ENCODE measurements at regions not wholly inside any gene's neighbourhood (a gene's known extent, or its start where the extent isn't known, plus 50 kb on each side); places are given as distances from the start of the nearest gene placed in this dataset.

DNA sequence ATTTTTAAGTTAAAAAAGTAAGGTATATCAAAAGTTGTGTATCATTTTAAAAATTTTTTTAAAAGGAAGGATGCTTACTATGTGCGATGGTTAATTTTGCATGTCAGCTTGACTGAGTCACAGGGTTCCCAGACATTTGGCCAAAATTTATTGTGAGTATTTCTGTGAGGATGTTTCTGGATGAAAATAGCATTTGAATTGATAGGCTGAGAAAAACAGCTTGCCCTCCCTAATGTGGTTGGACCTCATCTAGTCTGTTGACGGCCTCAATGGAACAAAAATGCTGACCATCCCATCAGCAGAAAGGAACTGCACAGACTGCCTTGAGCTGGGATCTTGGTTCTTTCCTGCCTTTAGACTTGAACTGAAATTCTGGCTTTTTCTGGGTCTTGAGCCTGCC is 724.5 kb downstream of the NCAM2 start:
- no peak for DNase-seq (ENCODE audit: low spot score)

DNA sequence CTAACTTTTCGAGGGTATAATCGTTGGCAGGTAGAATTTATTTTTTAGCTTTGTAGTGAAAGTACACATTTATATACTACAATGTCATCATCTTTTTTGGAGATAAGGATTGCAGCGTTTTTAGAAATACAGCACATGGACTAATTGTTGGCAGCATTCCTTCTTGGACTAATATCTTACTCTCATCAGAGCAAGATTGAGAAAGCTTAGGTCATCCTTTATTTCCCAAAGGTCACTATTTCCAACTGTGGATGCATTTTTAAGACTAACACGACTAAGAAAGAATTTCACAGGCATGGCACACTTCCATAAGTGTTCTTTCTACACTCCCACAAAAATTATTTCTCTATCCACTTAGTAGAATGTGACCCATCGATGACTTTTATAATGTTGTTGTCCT is 732.3 kb downstream of the NCAM2 start:
- DNase-seq (ENCODE audit: low spot score): no peak

DNA sequence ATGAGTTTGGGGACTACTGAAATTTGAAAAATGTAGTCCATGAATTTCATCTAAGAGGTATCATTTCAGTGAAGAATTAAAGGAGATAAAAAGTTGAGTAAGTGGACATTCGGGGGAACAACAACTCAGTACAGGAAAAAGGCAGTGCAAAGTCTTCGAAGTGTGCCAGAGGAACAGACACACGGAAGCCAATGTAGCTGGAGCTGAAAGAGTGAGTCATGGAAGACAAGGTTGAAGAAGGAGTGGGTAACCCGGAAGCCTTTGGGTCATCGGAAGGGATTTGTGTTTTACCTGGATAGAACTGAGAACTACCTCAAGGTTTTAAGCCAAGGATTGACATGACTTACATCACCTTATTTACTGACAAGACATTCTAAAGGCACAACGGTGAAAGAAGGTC is 733.4 kb downstream of the NCAM2 start:
- no peak for DNase-seq (ENCODE audit: low spot score)

DNA sequence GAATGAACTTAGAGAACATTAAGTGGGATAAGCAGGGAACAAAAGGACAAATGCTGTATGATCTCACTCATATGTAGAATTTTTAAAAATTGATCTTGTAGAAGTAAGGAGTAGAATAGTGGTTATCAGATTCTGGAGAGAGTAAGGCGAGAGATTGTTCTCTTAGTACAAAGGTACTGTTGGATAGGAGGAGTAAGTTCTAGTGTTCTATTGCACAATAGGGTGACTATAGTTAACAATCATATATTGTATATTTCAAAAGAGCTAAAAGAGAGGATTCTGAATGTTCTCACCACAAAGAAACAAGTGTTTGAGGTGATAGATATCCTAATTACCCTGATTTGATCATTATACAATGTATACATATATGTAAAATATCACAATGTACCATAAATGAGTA is 735.9 kb downstream of the NCAM2 start:
- no peak for DNase-seq (ENCODE audit: low spot score)

DNA sequence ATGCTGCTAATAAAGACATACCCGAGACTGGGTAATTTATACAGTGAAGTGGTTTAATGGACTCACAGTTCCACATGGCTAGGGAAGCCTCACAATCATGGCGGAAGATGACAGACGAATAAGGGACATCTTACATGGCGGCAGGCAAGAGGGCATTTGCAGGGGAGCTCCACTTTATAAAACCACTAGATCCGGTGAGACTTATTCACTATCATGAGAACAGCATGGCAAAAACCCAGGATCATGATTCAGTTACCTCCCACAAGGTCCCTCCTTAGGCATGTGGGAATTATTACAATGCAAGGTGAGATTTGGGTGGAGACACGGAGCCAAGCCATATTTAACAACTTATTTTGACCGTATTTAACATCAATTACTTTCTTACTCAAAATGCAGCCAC is 739.0 kb downstream of the NCAM2 start:
- DNase-seq (ENCODE audit: low spot score): no peak

DNA sequence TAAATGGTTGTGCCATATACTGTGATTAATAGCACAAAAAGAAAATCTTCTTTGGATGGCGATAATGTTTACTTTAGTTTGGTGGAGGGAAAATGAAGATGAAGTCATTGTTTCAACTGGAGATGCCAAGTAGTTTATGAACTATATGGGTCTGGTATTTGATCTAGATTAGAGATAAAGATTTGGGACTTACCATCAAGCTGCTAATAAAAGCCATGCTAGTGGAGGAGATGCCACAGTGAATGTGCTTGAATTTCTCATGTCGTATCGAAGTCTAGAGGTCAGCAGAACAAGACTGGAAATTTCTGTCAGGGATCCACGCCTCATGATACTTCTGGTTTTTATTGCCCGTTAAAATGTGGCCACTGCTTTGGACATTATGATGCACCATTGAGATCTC is 742.0 kb downstream of the NCAM2 start:
- DNase-seq (ENCODE audit: low spot score): no peak

DNA sequence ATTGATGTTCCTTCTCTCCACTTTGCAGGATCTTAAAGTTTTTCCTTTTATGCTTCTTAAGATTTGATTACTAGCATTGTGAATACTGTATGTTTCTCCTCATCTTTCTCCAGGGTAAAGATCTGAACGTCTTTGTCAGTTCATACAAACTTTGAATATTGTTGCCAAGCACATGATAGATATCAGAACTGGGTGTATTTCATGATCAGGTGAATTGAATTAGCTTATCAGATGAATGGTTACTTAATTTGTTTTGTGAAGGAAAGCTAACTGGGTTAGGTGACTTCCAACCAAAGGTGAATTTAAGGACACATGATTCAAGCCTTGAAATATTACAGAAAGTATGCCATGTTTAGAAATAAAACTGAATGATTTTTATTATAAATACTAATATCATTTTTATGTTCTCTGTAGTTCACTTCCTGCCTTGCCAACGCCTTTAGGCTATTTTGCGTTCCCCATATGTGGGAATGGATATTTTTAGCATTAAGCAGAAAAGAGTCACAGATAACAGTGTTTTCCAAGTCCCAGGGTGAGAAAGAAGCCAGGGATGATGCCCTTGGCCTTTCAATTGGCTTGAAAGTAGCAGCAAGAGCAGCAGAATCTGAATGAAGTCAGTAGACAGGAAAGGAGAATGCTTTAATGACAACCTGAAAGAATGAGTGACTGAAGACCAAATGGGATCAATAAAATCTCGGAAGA is 752.1 kb downstream of the NCAM2 start:
- no peak for DNase-seq (ENCODE audit: low spot score)

DNA sequence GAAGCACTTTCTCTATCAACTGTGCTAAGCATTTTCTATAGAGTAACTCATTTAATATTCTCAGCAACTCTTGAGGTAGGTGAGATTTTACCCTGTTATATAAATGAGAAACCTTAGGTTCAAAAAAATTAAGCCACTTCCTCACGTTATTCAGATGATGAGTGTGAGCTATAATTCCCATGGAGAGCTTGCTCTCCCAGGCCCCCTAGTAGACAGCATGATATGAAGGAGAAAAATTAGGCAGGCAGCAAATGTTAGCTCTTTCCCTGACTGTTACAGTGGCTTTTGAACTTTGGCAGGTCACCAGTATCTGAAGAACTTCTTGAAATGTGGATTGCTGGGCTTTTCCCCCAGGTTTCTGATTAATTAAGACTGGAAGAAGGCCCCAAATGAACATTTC is 753.1 kb downstream of the NCAM2 start:
- DNase-seq (ENCODE audit: low spot score): no peak

DNA sequence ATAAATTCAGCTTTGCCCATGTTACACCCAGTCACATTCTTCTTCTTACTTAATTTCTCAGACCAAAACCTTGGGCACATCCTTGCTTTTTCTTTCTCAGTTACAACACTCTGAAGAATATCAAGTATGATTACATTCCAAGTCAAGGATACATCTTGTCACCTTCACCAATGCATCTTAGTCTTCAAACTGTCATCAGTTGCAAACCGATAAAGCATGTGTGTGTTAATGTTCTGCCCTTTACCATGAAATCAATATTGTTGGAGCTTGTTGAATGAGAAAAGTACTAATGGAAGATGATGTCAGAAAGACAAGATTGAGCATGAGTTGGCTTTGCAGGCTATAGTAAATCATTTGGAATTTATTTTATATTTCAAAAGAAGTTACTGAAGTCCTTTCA is 764.6 kb downstream of the NCAM2 start:
- no peak for DNase-seq (ENCODE audit: low spot score)

DNA sequence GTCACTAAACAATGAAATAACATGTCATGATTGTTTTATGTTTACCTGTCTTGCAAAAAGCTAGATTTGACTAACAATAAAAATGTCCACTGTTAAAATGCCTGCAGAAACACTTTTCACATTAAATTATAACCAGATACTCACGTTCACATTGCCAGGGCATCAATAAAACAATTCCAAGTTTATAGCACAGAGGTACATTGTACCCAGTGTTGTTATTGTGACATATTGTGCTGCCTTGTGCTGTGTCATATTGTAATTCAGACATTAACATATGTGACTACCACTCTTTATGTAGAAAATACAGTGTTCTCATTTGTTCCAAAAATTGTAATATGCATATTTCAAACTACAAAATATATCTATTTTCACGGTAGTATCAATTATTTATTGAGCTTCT is 766.1 kb downstream of the NCAM2 start:
- no peak for DNase-seq (ENCODE audit: low spot score)

DNA sequence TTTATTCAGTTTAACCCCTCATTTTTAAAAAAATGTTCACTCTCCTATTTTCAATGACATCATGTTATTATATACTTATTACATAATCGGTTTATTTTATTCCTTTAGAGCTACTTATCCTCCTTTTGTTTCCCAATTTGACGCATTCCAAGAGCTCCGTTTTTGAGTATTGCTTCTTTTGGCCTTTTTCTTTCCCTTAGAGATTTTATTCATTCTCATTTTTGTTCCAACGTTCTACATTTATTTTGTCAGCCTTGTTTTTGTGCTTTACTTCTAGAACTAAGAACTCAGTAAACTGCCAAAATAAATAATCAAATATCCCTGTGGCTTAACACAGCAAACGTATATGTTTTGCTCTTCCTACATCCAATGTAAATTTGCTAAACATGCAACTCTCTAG is 769.1 kb downstream of the NCAM2 start:
- no peak for DNase-seq (ENCODE audit: low spot score)

DNA sequence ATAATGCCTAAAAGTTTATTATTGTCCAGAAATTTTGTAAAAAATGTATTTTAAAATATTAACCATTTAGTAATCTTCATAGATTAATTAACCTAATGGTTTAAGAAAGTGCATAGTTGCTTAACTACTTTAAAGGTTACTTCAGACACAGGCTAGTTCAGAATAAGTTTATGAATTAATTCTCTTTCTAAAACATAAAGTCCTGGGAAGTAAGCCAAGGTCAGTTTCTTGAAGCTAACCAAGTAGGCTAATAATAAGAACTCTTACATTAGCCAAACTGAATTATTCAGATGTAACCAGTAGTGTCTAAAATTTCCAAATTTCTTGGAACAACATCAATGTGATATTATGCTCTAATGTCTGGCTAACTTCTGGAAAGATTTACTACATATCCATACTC is 790.4 kb downstream of the NCAM2 start:
- no peak for DNase-seq (ENCODE audit: low spot score)

DNA sequence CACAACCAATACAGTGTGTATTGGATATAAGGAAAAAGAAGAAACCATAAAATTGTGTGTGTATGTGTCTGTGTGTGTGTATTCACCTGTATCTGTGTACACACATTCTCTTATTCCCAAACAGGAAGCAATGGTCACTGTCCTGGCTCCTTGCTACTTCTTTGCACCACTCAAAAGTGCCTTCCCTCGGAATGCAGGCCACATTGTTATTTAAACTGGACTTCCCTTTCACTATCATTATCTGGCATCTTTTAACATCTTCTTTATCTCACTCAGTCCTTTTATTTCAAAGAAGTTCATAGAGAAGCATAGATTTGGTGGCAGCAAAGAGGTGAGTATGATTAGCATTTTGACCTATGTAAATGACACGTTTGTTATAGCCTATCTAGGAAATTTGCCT is 803.7 kb downstream of the NCAM2 start:
- DNase-seq (ENCODE audit: low spot score): no peak

DNA sequence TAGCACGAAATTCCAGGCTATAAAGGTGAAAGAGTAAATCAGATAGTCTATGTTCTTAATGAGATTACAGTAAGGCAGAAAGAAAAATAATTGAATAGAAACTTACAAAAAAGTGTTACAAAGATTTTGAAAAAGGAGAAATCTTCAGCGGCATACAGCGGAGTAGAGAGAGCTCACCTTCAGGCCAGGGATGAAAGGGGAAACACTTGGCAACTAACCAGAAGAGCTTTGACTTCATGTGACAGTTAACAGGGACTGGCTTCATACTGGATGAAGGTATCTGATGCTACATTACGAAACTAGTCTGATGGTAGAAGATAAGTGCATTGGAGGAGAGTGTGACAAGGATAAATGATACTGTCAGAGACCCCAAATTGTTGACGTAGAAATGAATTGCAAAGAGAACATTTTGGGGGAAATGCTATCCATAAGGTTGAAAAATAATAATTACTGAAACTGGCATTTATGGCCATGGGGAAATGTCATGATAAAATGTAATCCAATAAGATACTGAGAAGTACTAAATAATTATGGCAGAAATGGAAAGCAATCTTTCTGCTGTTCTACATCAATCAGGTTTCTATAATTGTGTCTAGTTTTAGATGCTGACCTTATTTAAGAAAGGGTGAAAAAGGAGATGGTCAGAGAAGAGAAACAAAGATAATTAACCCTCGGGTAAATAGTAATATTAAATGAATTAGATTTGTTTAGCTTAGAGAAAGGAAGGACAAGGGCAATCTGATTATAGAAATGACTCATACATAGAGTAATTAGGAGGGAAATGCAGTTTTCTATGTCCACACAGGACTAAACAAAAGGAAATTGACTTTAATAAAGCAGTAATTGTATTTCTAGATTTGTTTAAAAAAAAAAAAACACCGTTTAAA is 808.7 kb downstream of the NCAM2 start:
- no peak for DNase-seq (ENCODE audit: low spot score)

DNA sequence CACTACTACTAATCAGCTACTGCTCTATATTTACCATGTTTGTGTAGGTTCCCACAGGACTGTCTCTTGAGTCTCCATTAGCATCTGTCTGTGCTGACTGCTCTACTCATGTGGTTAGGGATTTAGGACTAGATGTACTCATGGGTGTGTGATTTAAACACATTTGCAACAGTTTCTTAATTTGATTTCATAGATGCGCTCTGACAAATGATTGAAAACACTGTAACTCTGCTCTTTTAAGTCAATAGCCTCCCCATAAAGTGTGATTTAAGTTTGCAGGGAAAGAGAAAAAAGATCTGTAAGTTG is 809.3 kb downstream of the NCAM2 start:
- no peak for DNase-seq (ENCODE audit: low spot score)

DNA sequence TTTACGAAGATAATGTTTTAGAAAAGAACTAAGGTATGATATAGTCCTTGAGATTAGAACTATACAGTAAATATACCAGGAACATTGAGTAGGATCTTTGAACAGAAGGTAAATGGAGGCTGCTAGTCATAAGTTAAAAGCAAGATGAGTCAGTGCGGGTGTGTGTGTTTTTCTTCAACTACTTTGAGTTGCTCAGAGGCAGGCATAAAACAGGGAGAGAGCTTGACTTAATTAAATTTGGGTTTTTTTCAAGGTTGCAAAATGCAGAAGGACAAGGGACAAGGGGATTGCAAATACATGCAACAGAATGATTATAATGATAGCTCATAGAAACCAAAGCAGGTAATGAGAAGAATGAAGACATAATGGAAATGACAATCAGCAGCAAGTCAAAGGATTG is 815.1 kb downstream of the NCAM2 start:
- no peak for DNase-seq (ENCODE audit: low spot score)

DNA sequence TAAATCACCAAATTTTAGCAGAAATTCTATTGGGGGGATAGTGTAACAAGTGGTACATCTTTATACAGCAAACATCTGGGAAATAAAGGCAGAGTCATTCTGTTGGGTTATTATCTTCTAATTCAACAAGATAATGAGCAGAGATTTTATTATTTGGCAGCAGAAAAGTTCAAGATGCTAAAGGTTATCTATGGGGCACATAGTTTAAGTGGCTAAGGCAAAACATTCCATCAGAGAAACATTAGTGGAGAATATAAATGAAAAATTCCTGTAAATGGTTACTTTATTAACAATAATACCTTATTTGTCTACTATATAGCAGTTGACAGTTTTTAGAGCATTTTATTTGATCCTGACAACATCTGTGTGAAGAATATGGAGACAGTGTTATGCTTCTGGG is 815.7 kb downstream of the NCAM2 start:
- no peak for DNase-seq (ENCODE audit: low spot score)

DNA sequence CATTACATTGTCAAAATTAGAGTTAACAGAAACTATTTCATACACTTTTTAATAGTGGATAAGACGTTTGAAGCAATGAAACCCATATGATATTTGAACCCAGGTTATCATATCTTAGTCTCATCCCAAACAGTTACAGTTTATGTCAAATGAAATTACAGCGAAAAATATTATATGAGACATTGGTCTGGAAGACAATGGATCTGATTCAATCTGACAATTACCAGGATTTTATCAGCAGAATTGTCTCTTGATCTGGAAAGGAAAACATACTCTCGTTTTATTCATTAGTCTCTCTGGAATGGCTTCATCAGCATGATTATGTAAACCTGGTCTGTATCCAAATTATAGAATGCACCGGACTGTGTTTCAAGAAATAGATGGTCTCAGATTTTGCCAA is 818.6 kb downstream of the NCAM2 start:
- DNase-seq (ENCODE audit: low spot score): no peak

DNA sequence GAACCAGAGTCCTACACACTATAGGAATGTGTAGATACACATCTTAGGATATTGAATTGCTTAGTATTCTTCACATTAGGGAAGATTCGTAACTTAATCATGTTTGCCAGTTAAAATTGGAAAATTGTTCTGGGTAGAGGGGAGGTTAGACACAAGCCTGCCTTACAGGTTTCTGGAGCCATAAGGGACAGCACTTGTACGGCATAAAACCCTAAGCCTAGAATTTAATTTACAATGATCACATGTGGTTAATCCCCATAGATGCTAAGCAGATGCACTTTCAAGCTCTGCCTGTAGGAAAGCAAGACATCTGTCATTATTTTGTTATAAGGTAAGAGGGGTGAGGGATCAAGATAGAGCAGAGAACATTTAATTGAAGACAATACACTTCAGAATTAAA is 820.7 kb downstream of the NCAM2 start:
- no peak for DNase-seq (ENCODE audit: low spot score)

DNA sequence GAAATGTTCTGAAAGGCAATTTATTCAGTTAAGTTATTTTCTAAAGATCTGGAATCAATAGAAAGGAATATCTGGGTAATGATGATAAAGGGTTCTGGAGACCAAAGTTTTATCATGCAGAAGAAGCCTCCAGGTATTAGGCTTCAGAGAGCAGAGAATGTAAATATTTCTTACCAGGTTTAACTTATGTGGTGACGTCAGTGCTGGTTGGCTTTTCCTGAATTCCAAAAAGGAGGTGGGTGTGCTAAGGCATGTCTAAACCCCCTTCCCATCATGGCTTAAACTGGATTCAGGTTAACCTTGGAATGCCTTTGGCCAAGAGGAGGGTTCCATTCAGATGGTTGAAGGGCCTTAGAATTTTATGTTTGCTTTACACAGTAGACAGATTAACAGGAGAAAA is 829.9 kb downstream of the NCAM2 start:
- no peak for DNase-seq (ENCODE audit: low spot score)

DNA sequence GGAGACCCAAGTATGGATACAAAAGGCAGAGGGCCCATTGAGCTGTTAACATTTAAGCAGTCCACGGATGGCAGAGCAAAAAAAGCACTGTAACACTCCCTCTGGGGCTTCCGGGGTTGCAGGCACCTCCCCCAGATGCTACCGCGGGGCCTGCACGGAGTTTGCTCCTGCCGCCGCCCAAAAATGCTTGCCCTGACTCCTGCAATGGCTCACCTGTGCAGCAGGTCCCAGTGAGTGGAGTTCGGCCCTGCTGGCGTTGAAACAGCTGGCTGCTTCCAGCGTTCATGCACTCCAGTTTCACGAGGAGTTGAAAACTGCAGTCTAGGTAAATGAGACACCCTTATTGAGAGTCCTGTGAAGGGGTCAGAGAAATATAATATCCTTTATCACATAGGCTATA is 832.8 kb downstream of the NCAM2 start:
- DNase-seq (ENCODE audit: low spot score): no peak

DNA sequence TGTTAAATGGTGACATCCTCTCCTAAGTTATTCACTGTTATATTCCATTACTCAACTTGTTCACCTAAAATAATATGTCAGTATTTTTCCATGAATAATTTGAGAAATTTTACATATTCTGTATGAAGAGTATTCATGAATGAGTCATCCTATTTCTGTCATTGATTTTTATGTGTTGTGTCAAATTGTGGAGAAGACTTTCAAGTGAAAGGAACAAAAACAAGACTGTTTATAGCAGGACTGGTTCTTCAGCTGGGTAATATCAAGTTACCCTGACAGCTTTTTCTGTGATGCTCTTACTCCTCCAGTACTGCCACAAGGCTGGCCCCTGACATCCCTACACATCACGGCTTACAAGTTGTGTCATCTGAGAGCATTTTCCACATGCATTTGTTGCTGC is 847.7 kb downstream of the NCAM2 start:
- DNase-seq (ENCODE audit: low spot score): no peak

DNA sequence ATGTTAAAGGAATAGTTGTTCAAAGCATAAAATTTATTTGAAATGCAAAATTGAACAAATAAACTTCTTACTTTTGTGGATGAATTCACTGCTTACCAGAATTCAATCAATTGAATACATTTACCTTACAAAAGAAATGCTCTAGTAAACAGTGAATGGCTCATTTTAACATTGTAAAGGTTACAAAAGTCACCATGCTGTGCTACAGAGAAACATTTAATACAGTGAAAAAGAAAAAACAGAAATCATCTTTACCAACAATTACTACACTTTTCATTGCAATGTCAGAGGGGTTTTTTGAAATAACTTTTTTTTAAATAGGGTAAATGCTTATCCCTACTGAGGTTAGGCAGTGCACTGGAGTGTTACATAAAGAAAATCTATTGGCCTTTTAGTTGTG is 853.0 kb downstream of the NCAM2 start:
- no peak for DNase-seq (ENCODE audit: low spot score)

DNA sequence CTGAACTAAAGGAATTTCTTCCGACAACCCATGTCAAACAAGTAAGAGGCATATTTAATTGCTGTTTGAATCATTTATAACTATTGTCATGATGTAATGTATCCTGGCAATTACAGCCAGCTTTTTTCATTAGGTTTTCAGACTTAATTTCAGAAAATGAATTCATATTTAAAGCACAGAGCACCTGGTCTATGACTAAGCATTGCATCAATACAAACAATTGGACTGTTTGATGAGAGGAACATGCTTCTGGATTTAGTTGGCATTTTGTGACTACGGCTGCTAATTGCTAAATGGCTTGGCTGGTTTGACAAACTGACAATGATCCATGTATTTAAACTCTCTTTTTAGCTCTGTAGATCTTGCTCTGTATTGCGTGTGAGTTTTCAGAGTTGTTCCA is 853.4 kb downstream of the NCAM2 start:
- DNase-seq (ENCODE audit: low spot score): no peak
